Neural cell (in vitro differentiated cells): ENCODE measurements at regions not wholly inside any gene's neighbourhood (a gene's known extent, or its start where the extent isn't known, plus 50 kb on each side); places are given as distances from the start of the nearest gene placed in this dataset.

ENCODE experiments used
- H2AFZ ChIP-seq: fragments of 200-600, 300-800 bp; sonication (generic), shearing (Covaris generic); 2 replicates; pipeline ENCODE4 v1.6.0; 2014; ENCODE audit warnings: low read depth, mild to moderate bottlenecking, antibody characterized with exemption, low read length, moderate library complexity
- H3F3A ChIP-seq: fragments of 200-600 bp; shearing (Covaris generic); 2 replicates; pipeline ENCODE4 v1.6.1; 2016; ENCODE audit warnings: mild to moderate bottlenecking, moderate library complexity, mixed read lengths, antibody characterized with exemption, low read length; ENCODE audit not compliant: insufficient read depth, poor library complexity, severe bottlenecking
- H3K27ac ChIP-seq: fragments of 200-600, 300-800 bp; sonication (generic), shearing (Covaris generic); 2 replicates; pipeline ENCODE4 v1.5.1; 2014; ENCODE audit warnings: mild to moderate bottlenecking, low read length, moderate library complexity
- H3K27me3 ChIP-seq: fragments of 300-800, 200-600 bp; sonication (generic), shearing (Covaris generic); 2 replicates; pipeline ENCODE4 v1.6.0; 2014; ENCODE audit warnings: mild to moderate bottlenecking, low read depth, low read length, moderate library complexity; ENCODE audit not compliant: insufficient read depth
- H3K36me3 ChIP-seq: fragments of 300-800, 200-600 bp; sonication (generic), shearing (Covaris generic); 2 replicates; pipeline ENCODE4 v1.5.1; 2014; ENCODE audit warnings: mild to moderate bottlenecking, antibody characterized with exemption, low read length, moderate library complexity; ENCODE audit not compliant: insufficient read depth
- H3K4me2 ChIP-seq: fragments of 300-800, 200-600 bp; sonication (generic), shearing (Covaris generic); 2 replicates; pipeline ENCODE4 v1.6.0; 2014; ENCODE audit warnings: mild to moderate bottlenecking, low read length
- H3K4me3 ChIP-seq: fragments of 300-800, 200-600 bp; sonication (generic), shearing (Covaris generic); 2 replicates; pipeline ENCODE4 v1.5.1; 2014; ENCODE audit warnings: mild to moderate bottlenecking, low read length, moderate library complexity
- H3K79me2 ChIP-seq: fragments of 200-600 bp; shearing (Covaris generic); replicated peaks from 2 replicates; pipeline ENCODE4 v1.6.0; 2014; ENCODE audit warnings: mild to moderate bottlenecking, low read length, moderate library complexity; ENCODE audit not compliant: insufficient read depth
- H3K9ac ChIP-seq: fragments of 300-800, 200-600 bp; sonication (generic), shearing (Covaris generic); 2 replicates; pipeline ENCODE4 v1.6.1; 2016; ENCODE audit warnings: mild to moderate bottlenecking, low read length, mixed read lengths
- H3K9me2 ChIP-seq: fragments of 200-600 bp; shearing (Covaris generic); 2 replicates; pipeline ENCODE4 v1.6.1; 2016; ENCODE audit warnings: mild to moderate bottlenecking, low read length, mixed read lengths; ENCODE audit not compliant: insufficient read depth
- H3K9me3 ChIP-seq: fragments of 200-600, 300-800 bp; sonication (generic), shearing (Covaris generic); 2 replicates; pipeline ENCODE4 v1.6.1; 2016; ENCODE audit warnings: mild to moderate bottlenecking, mixed run types, low read length, moderate library complexity, mixed read lengths
- H4K20me1 ChIP-seq: fragments of 200-600 bp; shearing (Covaris generic); 2 replicates; pipeline ENCODE4 v1.6.1; 2016; ENCODE audit warnings: mild to moderate bottlenecking, mixed run types; ENCODE audit not compliant: insufficient read depth
- EP300 ChIP-seq: fragments of 450-650 bp; conservative IDR thresholded peaks from 2 replicates; pipeline ENCODE4 v1.6.1; 2014; ENCODE audit warnings: antibody characterized with exemption, mild to moderate bottlenecking, moderate library complexity; ENCODE audit not compliant: poor library complexity, severe bottlenecking
- EZH2 ChIP-seq: fragments of 200-600, 300-800 bp; shearing (Covaris generic), sonication (generic); IDR thresholded peaks from 2 replicates; pipeline ENCODE4 v1.6.1; 2014; ENCODE audit warnings: antibody characterized with exemption, low read length, borderline replicate concordance, mild to moderate bottlenecking; ENCODE audit not compliant: insufficient read depth, poor library complexity, severe bottlenecking
- MXI1 ChIP-seq: fragments of 450-650 bp; conservative IDR thresholded peaks from 2 replicates; pipeline ENCODE4 v1.6.1; 2014; ENCODE audit warnings: antibody characterized with exemption, mild to moderate bottlenecking; ENCODE audit not compliant: poor library complexity, severe bottlenecking
- POLR2AphosphoS5 ChIP-seq: IDR thresholded peaks from 2 replicates; pipeline ENCODE4 v1.6.1; 2012
- RAD21 ChIP-seq: fragments of 450-650 bp; conservative IDR thresholded peaks from 2 replicates; pipeline ENCODE4 v1.6.1; 2014; ENCODE audit warnings: antibody characterized with exemption, mild to moderate bottlenecking, moderate library complexity
- SMC3 ChIP-seq: fragments of 450-650 bp; conservative IDR thresholded peaks from 2 replicates; pipeline ENCODE4 v1.6.1; 2014; ENCODE audit warnings: antibody characterized with exemption, mild to moderate bottlenecking, moderate library complexity; ENCODE audit not compliant: poor library complexity
- TAF1 ChIP-seq: IDR thresholded peaks from 2 replicates; pipeline ENCODE4 v1.6.1; 2012; ENCODE audit warnings: low read depth
- TF ChIP-seq, protein P1 (sequence below): IDR thresholded peaks from 2 replicates; pipeline ENCODE4 v1.6.1; 2012; ENCODE audit warnings: borderline replicate concordance
- TF ChIP-seq, protein P2 (sequence below): fragments of 450-650 bp; IDR thresholded peaks from 2 replicates; pipeline ENCODE4 v1.5.1; 2014; ENCODE audit warnings: antibody characterized with exemption, mild to moderate bottlenecking, moderate library complexity; ENCODE audit not compliant: poor library complexity, severe bottlenecking

DNA sequence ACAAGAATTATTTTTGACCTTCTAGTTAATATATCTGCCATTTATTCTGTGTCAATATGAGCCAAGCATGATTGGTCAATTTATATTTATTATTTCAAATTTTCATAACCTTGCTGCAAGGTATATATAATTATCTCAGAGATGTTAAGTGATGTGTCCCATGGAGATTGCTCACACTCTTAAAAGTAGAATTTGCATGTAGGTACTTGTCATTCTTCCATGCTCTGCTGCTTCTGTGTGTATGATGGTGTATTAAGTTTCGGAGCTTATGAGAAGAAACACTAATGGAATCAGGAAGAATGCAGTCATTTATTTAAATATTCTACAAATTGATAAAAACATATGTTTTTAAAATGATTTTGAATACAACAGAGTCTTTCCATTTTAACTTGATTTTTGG is 586.8 kb upstream of the MIR17HG start:
- Histone ChIP-seq H3K4me2 (peak overlapping the region; percentile 22), H3K9me2 (no peaks in the 10 kb centered on the region), H4K20me1 (no peaks in the 10 kb centered on the region), H3K9me3 (no peaks in the 10 kb centered on the region), H3F3A (no peaks in the 10 kb centered on the region), H3K27me3 (no peaks in the 10 kb centered on the region), H3K27ac (peak overlapping the region; percentile 66), H3K4me3 (peak overlapping the region; percentile 35), H3K79me2 (no peaks in the 10 kb centered on the region), H3K9ac (no peak overlapping the region), H2AFZ (no peak overlapping the region), H3K36me3 (no peaks in the 10 kb centered on the region)
- TF ChIP-seq EP300 (peak; percentile 47), TAF1 (no peak)

DNA sequence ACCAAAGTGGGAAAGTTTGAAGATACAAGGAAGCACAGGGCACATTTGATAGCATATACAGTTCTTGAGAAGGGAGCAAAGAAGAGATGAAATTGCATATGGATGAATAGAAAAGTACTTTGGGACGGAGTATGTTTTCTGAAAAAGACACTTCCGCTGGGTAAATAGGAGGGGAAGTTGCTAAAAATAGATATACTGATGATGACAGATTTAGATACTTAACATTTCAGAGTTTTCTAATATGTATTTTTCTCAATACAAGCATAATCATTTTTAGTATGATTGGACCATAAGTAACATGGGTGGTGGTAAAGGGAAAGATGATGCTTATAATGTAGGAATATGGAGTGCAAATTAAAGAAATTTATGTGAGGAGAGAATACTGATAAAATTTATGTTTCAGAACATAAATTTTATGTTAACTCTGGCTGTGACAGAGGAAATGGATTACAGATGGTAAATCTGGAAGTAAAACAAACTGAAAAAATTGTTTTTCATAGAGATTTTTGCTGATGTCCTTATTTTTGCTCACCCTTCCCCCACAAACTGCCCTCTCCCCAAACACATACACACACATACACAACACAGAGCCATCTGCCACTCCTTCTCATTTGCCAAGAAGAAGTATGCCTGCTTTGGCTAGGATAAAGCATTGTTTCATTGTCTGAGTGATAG is 583.9 kb upstream of the MIR17HG start:
- Histone ChIP-seq H4K20me1 (no peaks in the 10 kb centered on the region), H3K9me2 (no peaks in the 10 kb centered on the region), H3K9ac (no peak overlapping the region), H3K9me3 (no peaks in the 10 kb centered on the region), H3K36me3 (no peaks in the 10 kb centered on the region), H3K27ac (no peak overlapping the region), H3K79me2 (no peaks in the 10 kb centered on the region), H2AFZ (no peak overlapping the region), H3K4me3 (no peak overlapping the region), H3K27me3 (no peaks in the 10 kb centered on the region), H3K4me2 (no peak overlapping the region), H3F3A (no peaks in the 10 kb centered on the region)
- TF ChIP-seq MXI1 (no peak), EZH2 (no peak), POLR2AphosphoS5 (no peak), RAD21 (no peak), TAF1 (no peak), EP300 (no peak), SMC3 (no peak)
- TF ChIP-seq, protein P1, sequence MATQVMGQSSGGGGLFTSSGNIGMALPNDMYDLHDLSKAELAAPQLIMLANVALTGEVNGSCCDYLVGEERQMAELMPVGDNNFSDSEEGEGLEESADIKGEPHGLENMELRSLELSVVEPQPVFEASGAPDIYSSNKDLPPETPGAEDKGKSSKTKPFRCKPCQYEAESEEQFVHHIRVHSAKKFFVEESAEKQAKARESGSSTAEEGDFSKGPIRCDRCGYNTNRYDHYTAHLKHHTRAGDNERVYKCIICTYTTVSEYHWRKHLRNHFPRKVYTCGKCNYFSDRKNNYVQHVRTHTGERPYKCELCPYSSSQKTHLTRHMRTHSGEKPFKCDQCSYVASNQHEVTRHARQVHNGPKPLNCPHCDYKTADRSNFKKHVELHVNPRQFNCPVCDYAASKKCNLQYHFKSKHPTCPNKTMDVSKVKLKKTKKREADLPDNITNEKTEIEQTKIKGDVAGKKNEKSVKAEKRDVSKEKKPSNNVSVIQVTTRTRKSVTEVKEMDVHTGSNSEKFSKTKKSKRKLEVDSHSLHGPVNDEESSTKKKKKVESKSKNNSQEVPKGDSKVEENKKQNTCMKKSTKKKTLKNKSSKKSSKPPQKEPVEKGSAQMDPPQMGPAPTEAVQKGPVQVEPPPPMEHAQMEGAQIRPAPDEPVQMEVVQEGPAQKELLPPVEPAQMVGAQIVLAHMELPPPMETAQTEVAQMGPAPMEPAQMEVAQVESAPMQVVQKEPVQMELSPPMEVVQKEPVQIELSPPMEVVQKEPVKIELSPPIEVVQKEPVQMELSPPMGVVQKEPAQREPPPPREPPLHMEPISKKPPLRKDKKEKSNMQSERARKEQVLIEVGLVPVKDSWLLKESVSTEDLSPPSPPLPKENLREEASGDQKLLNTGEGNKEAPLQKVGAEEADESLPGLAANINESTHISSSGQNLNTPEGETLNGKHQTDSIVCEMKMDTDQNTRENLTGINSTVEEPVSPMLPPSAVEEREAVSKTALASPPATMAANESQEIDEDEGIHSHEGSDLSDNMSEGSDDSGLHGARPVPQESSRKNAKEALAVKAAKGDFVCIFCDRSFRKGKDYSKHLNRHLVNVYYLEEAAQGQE: no peak
- TF ChIP-seq, protein P2, sequence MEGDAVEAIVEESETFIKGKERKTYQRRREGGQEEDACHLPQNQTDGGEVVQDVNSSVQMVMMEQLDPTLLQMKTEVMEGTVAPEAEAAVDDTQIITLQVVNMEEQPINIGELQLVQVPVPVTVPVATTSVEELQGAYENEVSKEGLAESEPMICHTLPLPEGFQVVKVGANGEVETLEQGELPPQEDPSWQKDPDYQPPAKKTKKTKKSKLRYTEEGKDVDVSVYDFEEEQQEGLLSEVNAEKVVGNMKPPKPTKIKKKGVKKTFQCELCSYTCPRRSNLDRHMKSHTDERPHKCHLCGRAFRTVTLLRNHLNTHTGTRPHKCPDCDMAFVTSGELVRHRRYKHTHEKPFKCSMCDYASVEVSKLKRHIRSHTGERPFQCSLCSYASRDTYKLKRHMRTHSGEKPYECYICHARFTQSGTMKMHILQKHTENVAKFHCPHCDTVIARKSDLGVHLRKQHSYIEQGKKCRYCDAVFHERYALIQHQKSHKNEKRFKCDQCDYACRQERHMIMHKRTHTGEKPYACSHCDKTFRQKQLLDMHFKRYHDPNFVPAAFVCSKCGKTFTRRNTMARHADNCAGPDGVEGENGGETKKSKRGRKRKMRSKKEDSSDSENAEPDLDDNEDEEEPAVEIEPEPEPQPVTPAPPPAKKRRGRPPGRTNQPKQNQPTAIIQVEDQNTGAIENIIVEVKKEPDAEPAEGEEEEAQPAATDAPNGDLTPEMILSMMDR: no peak
